Spleen (tissue), 11 donors: ENCODE measurements at regions not wholly inside any gene's neighbourhood (a gene's known extent, or its start where the extent isn't known, plus 50 kb on each side); places are given as distances from the start of the nearest gene placed in this dataset.

ENCODE experiments used
- DNase-seq: peaks from one replicate; pipeline ENCODE4 v3.0.0-alpha.2; 2020
- H3K27ac ChIP-seq, 8 donors: fragments of 200-600 bp; sonication (generic) in 7 of 8; 1 replicate in 4 of 8; 2 replicates in 4 of 8; pipeline versions ENCODE4 v1.5.0 to v1.8.0; 2016 to 2021; ENCODE audit warnings: inconsistent platforms in 4 of 8, mild to moderate bottlenecking in 4 of 8, moderate library complexity in 1 of 8
- H3K27me3 ChIP-seq, 7 donors: fragments of 200-600 bp; sonication (generic) in 6 of 7; replicated peaks in 1 of 7; 1 replicate in 4 of 7; 2 replicates in 3 of 7; pipeline versions ENCODE4 v1.5.0 to v1.8.0; 2016 to 2021; ENCODE audit warnings: inconsistent platforms in 3 of 7, mild to moderate bottlenecking in 1 of 7
- H3K36me3 ChIP-seq, 6 donors: fragments of 200-600 bp; sonication (generic) in 5 of 6; 1 replicate in 4 of 6; 2 replicates in 2 of 6; pipeline versions ENCODE4 v1.5.0 to v1.8.0; 2016 to 2021; ENCODE audit warnings: inconsistent platforms in 2 of 6
- H3K4me1 ChIP-seq, 6 donors: fragments of 200-600 bp; sonication (generic) in 5 of 6; 1 replicate in 3 of 6; 2 replicates in 3 of 6; pipeline versions ENCODE4 v1.5.0 to v1.8.0; 2016 to 2021; ENCODE audit warnings: inconsistent platforms in 3 of 6
- H3K4me3 ChIP-seq, 8 donors: fragments of 200-600 bp; sonication (generic) in 7 of 8; 1 replicate in 4 of 8; 2 replicates in 4 of 8; pipeline versions ENCODE4 v1.5.0 to v1.8.0; 2016 to 2021; ENCODE audit warnings: inconsistent platforms in 4 of 8, mild to moderate bottlenecking in 4 of 8, moderate library complexity in 2 of 8
- H3K9me3 ChIP-seq, 8 donors: fragments of 200-600 bp; sonication (generic) in 7 of 8; 1 replicate in 4 of 8; 2 replicates in 4 of 8; pipeline versions ENCODE4 v1.5.0 to v1.8.0; 2016 to 2021; ENCODE audit warnings: inconsistent platforms in 4 of 8
- CTCF ChIP-seq, 11 experiments: fragments of 200-600 bp in 7 of 11; fragments of 450-650 bp in 4 of 11; sonication (generic) in 4 of 11; IDR thresholded peaks in 8 of 11; conservative IDR thresholded peaks in 3 of 11; 1 replicate in 7 of 11; 2 replicates in 4 of 11; pipeline versions ENCODE4 v1.4.0 to v1.8.0; 2016 to 2021; ENCODE audit warnings: antibody characterized with exemption in 11 of 11, inconsistent platforms in 4 of 11, mild to moderate bottlenecking in 1 of 11
- POLR2A ChIP-seq, 3 donors: fragments of 450-650 bp; IDR thresholded peaks; one replicate each; pipeline ENCODE4 v1.5.1; 2017; ENCODE audit warnings: antibody characterized with exemption in 3 of 3, mild to moderate bottlenecking in 1 of 3
- POLR2AphosphoS5 ChIP-seq, 3 donors: sonication (generic); formaldehyde crosslinking; IDR thresholded peaks; one replicate each; pipeline ENCODE4 v1.5.1; 2017; ENCODE audit warnings: antibody characterized with exemption in 3 of 3
- WGBS, 5 donors: extraction: QIAGEN DNeasy Blood & Tissue Kit in 3 of 5; methylation state at CpG; one replicate each; pipeline versions ENCODE4 v1.1.5 to v1.1.7; 2013 to 2018; 5-methylcytosine and 5-hydroxymethylcytosine counted together
- intact Hi-C: fragments of 100-400 bp; cut with DNase I; formaldehyde crosslinking; loops from one replicate; pipeline ENCODE4 v1.15.0; 2023; ENCODE audit warnings: low total_unique reads
- donor health status: healthy with polysubstance abuse.
- donor health status: DM: no; HTN: no; CAD: no; lungs with moderate emphysema.
- donor health status: DM: no; HTN: no; CAD: no.
- donor health status: Bipolar disorder and iron deficiency.
- donor health status: healthy.
- donor health status: DM: no; HTN: no; CAD: no.
- donor health status: DM: yes; HTN: yes; CAD: no.

GRCh38 chr5:63811286-63811685 lies 151.0 kb downstream of the HTR1A start:
- no peaks in the 10 kb centered on the region for H3K36me3 ChIP-seq
- no peaks in the 10 kb centered on the region for H3K4me1 ChIP-seq
- H3K27ac ChIP-seq = no peak overlapping the region
- no peaks in the 10 kb centered on the region for H3K27me3 ChIP-seq
- H3K4me3 ChIP-seq = no peak overlapping the region
- intact Hi-C loops = no loop called here
- DNase-seq = no peak
- TF ChIP-seq CTCF (IDR thresholded peaks at IDR 0.05 in 8 of 11, conservative IDR thresholded peaks at IDR 0.05 in 3 of 11) (no peak), POLR2A (IDR thresholded peaks at IDR 0.05) (no peak), POLR2AphosphoS5 (IDR thresholded peaks at IDR 0.05) (no peak)
- 76 to 89% (median 81%) methylated on average over 2 of the region's 2 CpGs for WGBS, 5 donors
- peaks cover 0 to 39% (median 24%) of the 10 kb centered on the region in 8 donors for H3K9me3 ChIP-seq

GRCh38 chr5:63805151-63805550 lies 157.1 kb downstream of the HTR1A start:
- intact Hi-C loops = no loop called here

GRCh38 chr5:63803165-63803564 lies 159.1 kb downstream of the HTR1A start:
- Histone ChIP-seq H3K9me3 (peaks cover 0 to 8% (median 0%) of the 10 kb centered on the region in 8 donors), H3K36me3 (no peaks in the 10 kb centered on the region), H3K4me3 (no peak overlapping the region), H3K27ac (no peak overlapping the region), H3K27me3 (no peaks in the 10 kb centered on the region), H3K4me1 (no peaks in the 10 kb centered on the region)
- TF ChIP-seq POLR2AphosphoS5 (IDR thresholded peaks at IDR 0.05) = no peak
- TF ChIP-seq POLR2A (IDR thresholded peaks at IDR 0.05) = no peak
- no peak for TF ChIP-seq CTCF (IDR thresholded peaks at IDR 0.05 in 8 of 11, conservative IDR thresholded peaks at IDR 0.05 in 3 of 11)
- intact Hi-C loops = no loop called here
- WGBS, 5 donors = 66 to 100% (median 82%) methylated on average over 1 of the region's 1 CpG
- no peak for DNase-seq

More at GRCh38 chr5:63805151-63805550, 157.1 kb downstream of the HTR1A start:
- H3K4me3 ChIP-seq = no peak overlapping the region
- DNase-seq = no peak
- H3K4me1 ChIP-seq = no peaks in the 10 kb centered on the region
- TF ChIP-seq POLR2AphosphoS5 (IDR thresholded peaks at IDR 0.05) (no peak), POLR2A (IDR thresholded peaks at IDR 0.05) (no peak), CTCF (IDR thresholded peaks at IDR 0.05 in 8 of 11, conservative IDR thresholded peaks at IDR 0.05 in 3 of 11) (no peak)
- H3K27me3 ChIP-seq = no peaks in the 10 kb centered on the region
- no peaks in the 10 kb centered on the region for H3K36me3 ChIP-seq
- 67 to 85% (median 71%) methylated on average over 1 of the region's 1 CpG for WGBS, 5 donors
- no peak overlapping the region for H3K27ac ChIP-seq
- H3K9me3 ChIP-seq = no peaks in the 10 kb centered on the region

GRCh38 chr5:63794979-63795378 lies 167.3 kb downstream of the HTR1A start:
- WGBS, 5 donors = 54 to 63% (median 58%) methylated on average over 2 of the region's 2 CpGs
- no peaks in the 10 kb centered on the region for H3K27me3 ChIP-seq
- DNase-seq = no peak
- intact Hi-C loops = no loop called here
- no peaks in the 10 kb centered on the region for H3K36me3 ChIP-seq
- H3K4me3 ChIP-seq = no peak overlapping the region
- peaks cover 0 to 50% (median 26%) of the 10 kb centered on the region in 8 donors for H3K9me3 ChIP-seq
- no peaks in the 10 kb centered on the region for H3K4me1 ChIP-seq
- TF ChIP-seq POLR2AphosphoS5 (IDR thresholded peaks at IDR 0.05) (no peak), CTCF (IDR thresholded peaks at IDR 0.05 in 8 of 11, conservative IDR thresholded peaks at IDR 0.05 in 3 of 11) (no peak), POLR2A (IDR thresholded peaks at IDR 0.05) (no peak)
- H3K27ac ChIP-seq = no peak overlapping the region
